Keratinocyte (primary cell): ENCODE measurements at regions not wholly inside any gene's neighbourhood (a gene's known extent, or its start where the extent isn't known, plus 50 kb on each side); places are given as distances from the start of the nearest gene placed in this dataset.

Source experiments
- EZH2 ChIP-seq: IDR thresholded peaks from one replicate; pipeline ENCODE4 v1.6.1; 2012; ENCODE audit warnings: inconsistent platforms, mild to moderate bottlenecking, low read length, moderate library complexity
- TF ChIP-seq, protein P1 (sequence below), 3 experiments: IDR thresholded peaks in 1 of 3; conservative IDR thresholded peaks in 1 of 3; optimal IDR thresholded peaks in 1 of 3; 2 replicates in 2 of 3; 3 replicates in 1 of 3; pipeline versions ENCODE3 to v1.5.1; 2011; ENCODE audit warnings: low read length in 3 of 3, mild to moderate bottlenecking in 3 of 3, moderate library complexity in 2 of 3, control low read depth in 1 of 3, inconsistent platforms in 1 of 3; ENCODE audit not compliant: insufficient read depth in 2 of 3; ENCODE audit errors: extremely low read depth in 1 of 3

DNA sequence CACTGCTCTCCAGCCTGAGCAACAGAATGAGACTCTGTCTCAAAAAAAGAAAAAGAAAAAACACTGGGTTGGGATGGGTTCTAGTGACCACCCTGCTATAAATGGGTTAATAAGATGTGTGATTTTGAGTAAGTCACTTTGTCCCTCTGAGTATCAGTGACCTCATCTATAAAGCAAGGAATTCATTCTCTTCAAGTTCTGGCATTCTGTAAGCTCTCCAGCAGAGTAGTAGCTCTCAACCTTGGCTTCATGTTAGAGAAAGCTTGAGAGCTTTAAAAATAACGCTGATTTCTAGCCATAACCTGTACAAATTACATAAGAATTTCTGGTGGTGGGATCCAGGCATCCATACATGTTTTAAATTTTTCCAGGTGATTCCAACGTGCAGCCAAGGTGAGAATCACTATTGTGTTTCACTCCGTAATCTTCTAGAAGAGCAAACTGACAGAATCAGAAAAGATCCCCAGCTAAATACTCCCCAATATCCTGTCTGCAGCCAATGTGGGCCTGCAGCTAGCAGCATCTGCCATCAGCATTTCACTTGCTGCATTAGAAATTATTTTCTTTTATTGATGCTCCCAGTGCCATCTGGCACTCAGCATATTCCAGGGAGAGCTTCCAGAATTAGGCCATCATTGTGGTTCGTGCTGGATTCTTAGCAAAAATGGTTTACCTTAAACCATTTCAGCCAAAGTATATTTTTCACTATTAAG is 109.4 kb downstream of the FEM1C start:
- no peak for TF ChIP-seq EZH2
- TF ChIP-seq, protein P1, sequence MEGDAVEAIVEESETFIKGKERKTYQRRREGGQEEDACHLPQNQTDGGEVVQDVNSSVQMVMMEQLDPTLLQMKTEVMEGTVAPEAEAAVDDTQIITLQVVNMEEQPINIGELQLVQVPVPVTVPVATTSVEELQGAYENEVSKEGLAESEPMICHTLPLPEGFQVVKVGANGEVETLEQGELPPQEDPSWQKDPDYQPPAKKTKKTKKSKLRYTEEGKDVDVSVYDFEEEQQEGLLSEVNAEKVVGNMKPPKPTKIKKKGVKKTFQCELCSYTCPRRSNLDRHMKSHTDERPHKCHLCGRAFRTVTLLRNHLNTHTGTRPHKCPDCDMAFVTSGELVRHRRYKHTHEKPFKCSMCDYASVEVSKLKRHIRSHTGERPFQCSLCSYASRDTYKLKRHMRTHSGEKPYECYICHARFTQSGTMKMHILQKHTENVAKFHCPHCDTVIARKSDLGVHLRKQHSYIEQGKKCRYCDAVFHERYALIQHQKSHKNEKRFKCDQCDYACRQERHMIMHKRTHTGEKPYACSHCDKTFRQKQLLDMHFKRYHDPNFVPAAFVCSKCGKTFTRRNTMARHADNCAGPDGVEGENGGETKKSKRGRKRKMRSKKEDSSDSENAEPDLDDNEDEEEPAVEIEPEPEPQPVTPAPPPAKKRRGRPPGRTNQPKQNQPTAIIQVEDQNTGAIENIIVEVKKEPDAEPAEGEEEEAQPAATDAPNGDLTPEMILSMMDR (optimal IDR thresholded peaks at IDR 0.05 in 1 of 3, IDR thresholded peaks at IDR 0.05 in 1 of 3, conservative IDR thresholded peaks at IDR 0.05 in 1 of 3; ENCODE audit: extremely low read depth in 1 of 3, insufficient read depth in 2 of 3, low read length in 3 of 3) = no peak
